ENCODE measurements at regions not wholly inside any gene's neighbourhood (a gene's known extent, or its start where the extent isn't known, plus 50 kb on each side); places are given as distances from the start of the nearest gene placed in this dataset.

DNA sequence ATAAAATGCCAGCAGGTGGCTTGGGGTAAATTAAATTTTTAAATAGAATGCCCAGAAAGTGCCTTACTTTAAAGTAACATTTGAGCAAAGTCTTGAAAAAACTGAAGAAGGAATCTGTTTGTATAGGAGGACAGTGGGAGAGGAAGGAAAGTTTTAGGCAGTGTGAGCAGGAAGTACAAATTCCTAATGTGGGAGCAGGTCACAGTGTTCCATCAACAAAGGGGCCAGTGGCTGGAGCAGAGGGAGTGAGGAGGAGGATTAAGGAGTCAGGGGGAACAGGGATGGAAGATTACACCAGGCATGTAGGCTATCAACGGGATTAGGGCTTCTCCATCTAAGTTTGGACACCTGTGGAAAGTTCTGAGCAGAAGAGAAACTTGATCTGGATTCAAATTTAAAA lies 439.2 kb upstream of the REG3G start:
- ChIA-PET POLR2A (no interaction called here), CTCF (no interaction called here)
- no peaks in the 10 kb centered on the region for H3K36me3 ChIP-seq (ENCODE audit: control insufficient read depth in 2 of 2, insufficient read depth in 1 of 2, low read length in 2 of 2)
- no peak overlapping the region for H3K4me3 ChIP-seq (ENCODE audit: low read depth, low read length)
- no peak overlapping the region for H3K27ac ChIP-seq (ENCODE audit: extremely low read depth, low read depth, low read length)
- no peaks in the 10 kb centered on the region for H3K9me3 ChIP-seq (ENCODE audit: control insufficient read depth, insufficient read depth, low read depth, low read length)
- no peaks in the 10 kb centered on the region for H3K4me1 ChIP-seq (ENCODE audit: control insufficient read depth, insufficient read depth, low read length)
- TF ChIP-seq ZNF292 (tag by site-specific recombination; IDR thresholded peaks at IDR 0.05; ENCODE audit: borderline replicate concordance, low read depth) (no peak), ZNF19 (tag by site-specific recombination; IDR thresholded peaks at IDR 0.05; ENCODE audit: low read depth) (no peak), ZNF174 (tag by site-specific recombination; IDR thresholded peaks at IDR 0.05) (no peak), ZNF169 (tag by site-specific recombination; IDR thresholded peaks at IDR 0.05) (no peak), ZXDB (tag by site-specific recombination; IDR thresholded peaks at IDR 0.05) (no peak), ZNF548 (tag by site-specific recombination; IDR thresholded peaks at IDR 0.05) (no peak)

DNA sequence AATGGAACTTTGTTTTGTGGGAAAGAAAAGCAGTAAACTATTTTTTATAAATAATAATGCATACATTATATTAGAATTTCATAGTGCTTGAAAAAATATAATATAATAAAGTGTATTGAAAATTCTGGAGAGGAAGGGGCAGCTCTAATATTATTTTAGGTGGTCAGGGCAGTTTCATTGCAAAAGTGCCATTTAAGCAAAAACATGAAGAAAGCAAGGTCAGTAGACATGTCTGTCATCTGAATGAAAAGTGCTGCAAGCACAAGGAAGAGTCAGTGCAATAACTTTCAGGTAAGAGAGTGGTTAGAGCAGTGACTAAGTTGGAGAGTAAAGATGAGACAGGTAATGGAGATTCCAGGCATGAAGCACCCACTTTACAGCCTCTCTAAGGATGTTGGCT lies 435.6 kb upstream of the REG3G start:
- no peaks in the 10 kb centered on the region for H3K4me1 ChIP-seq (ENCODE audit: control insufficient read depth, insufficient read depth, low read length)
- no peaks in the 10 kb centered on the region for H3K9me3 ChIP-seq (ENCODE audit: control insufficient read depth, insufficient read depth, low read depth, low read length)
- H3K27ac ChIP-seq (ENCODE audit: extremely low read depth, low read depth, low read length), result no peak overlapping the region
- no peaks in the 10 kb centered on the region for H3K36me3 ChIP-seq (ENCODE audit: control insufficient read depth in 2 of 2, insufficient read depth in 1 of 2, low read length in 2 of 2)
- TF ChIP-seq ZNF654 (tag by site-specific recombination; IDR thresholded peaks at IDR 0.05; ENCODE audit: low read depth) (no peak), ZBTB21 (tag by site-specific recombination; IDR thresholded peaks at IDR 0.05) (no peak), ZBTB7A (tag by site-specific recombination; IDR thresholded peaks at IDR 0.05; ENCODE audit: low read depth) (no peak), ZFP69B (tag by site-specific recombination; IDR thresholded peaks at IDR 0.05) (no peak), BCL11B (tag by site-specific recombination; IDR thresholded peaks at IDR 0.05; ENCODE audit: low read depth) (no peak)
- POLR2A ChIA-PET, result no interaction called here
- H3K4me3 ChIP-seq (ENCODE audit: low read depth, low read length), result no peak overlapping the region
- CTCF ChIA-PET, result no interaction called here

DNA sequence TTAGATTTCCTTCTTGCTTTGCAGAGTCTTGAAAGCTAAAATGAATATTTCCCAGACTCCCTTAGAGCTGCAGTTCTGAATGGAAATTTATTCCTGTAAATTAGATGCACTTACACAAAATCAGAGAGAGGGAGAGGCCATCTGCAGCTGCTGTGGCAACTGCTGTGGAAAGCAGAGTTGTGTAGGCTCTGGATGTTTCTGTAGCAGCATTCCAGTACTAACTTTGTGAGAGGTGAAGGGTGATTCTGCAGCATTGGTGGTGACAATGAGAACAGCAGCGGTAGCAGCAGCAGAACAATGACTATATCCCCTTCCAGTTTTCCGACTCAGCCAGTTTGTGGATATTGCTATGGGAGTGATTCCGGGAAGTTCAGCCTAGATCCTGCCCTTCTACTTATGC lies 433.0 kb upstream of the REG3G start:
- ChIA-PET CTCF (no interaction called here), POLR2A (no interaction called here)
- no peak overlapping the region for H3K27ac ChIP-seq (ENCODE audit: extremely low read depth, low read depth, low read length)
- H3K9me3 ChIP-seq (ENCODE audit: control insufficient read depth, insufficient read depth, low read depth, low read length), result no peaks in the 10 kb centered on the region
- H3K4me3 ChIP-seq (ENCODE audit: low read depth, low read length), result no peak overlapping the region
- no peaks in the 10 kb centered on the region for H3K36me3 ChIP-seq (ENCODE audit: control insufficient read depth in 2 of 2, insufficient read depth in 1 of 2, low read length in 2 of 2)
- H3K4me1 ChIP-seq (ENCODE audit: control insufficient read depth, insufficient read depth, low read length), result no peaks in the 10 kb centered on the region
- TF ChIP-seq ZNF169 (tag by site-specific recombination; IDR thresholded peaks at IDR 0.05) (no peak), ZNF658 (tag by site-specific recombination; IDR thresholded peaks at IDR 0.05) (no peak), ZNF626 (tag by site-specific recombination; IDR thresholded peaks at IDR 0.05) (no peak), ZNF558 (tag by site-specific recombination; IDR thresholded peaks at IDR 0.05) (no peak), SP2 (tag by site-specific recombination; IDR thresholded peaks at IDR 0.05) (no peak), HOXC10 (CRISPR knock-in tag; IDR thresholded peaks at IDR 0.05) (no peak), ZNF776 (tag by site-specific recombination; IDR thresholded peaks at IDR 0.05; ENCODE audit: borderline replicate concordance) (no peak), ZNF48 (tag by site-specific recombination; IDR thresholded peaks at IDR 0.05) (no peak), ZNF354C (tag by site-specific recombination; IDR thresholded peaks at IDR 0.05; ENCODE audit: borderline replicate concordance, low read depth) (no peak), ZBTB1 (tag by site-specific recombination; IDR thresholded peaks at IDR 0.05) (no peak), ZNF155 (tag by site-specific recombination; IDR thresholded peaks at IDR 0.05) (no peak), ZNF292 (tag by site-specific recombination; IDR thresholded peaks at IDR 0.05; ENCODE audit: borderline replicate concordance, low read depth) (no peak), GFI1B (tag by site-specific recombination; IDR thresholded peaks at IDR 0.05) (no peak)
- TF ChIP-seq, protein P1, sequence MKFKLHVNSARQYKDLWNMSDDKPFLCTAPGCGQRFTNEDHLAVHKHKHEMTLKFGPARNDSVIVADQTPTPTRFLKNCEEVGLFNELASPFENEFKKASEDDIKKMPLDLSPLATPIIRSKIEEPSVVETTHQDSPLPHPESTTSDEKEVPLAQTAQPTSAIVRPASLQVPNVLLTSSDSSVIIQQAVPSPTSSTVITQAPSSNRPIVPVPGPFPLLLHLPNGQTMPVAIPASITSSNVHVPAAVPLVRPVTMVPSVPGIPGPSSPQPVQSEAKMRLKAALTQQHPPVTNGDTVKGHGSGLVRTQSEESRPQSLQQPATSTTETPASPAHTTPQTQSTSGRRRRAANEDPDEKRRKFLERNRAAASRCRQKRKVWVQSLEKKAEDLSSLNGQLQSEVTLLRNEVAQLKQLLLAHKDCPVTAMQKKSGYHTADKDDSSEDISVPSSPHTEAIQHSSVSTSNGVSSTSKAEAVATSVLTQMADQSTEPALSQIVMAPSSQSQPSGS (tag by site-specific recombination; IDR thresholded peaks at IDR 0.05; ENCODE audit: low read depth), result no peak
- TF ChIP-seq, protein P2, sequence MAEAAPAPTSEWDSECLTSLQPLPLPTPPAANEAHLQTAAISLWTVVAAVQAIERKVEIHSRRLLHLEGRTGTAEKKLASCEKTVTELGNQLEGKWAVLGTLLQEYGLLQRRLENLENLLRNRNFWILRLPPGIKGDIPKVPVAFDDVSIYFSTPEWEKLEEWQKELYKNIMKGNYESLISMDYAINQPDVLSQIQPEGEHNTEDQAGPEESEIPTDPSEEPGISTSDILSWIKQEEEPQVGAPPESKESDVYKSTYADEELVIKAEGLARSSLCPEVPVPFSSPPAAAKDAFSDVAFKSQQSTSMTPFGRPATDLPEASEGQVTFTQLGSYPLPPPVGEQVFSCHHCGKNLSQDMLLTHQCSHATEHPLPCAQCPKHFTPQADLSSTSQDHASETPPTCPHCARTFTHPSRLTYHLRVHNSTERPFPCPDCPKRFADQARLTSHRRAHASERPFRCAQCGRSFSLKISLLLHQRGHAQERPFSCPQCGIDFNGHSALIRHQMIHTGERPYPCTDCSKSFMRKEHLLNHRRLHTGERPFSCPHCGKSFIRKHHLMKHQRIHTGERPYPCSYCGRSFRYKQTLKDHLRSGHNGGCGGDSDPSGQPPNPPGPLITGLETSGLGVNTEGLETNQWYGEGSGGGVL (tag by site-specific recombination; IDR thresholded peaks at IDR 0.05), result no peak
- TF ChIP-seq, protein P3, sequence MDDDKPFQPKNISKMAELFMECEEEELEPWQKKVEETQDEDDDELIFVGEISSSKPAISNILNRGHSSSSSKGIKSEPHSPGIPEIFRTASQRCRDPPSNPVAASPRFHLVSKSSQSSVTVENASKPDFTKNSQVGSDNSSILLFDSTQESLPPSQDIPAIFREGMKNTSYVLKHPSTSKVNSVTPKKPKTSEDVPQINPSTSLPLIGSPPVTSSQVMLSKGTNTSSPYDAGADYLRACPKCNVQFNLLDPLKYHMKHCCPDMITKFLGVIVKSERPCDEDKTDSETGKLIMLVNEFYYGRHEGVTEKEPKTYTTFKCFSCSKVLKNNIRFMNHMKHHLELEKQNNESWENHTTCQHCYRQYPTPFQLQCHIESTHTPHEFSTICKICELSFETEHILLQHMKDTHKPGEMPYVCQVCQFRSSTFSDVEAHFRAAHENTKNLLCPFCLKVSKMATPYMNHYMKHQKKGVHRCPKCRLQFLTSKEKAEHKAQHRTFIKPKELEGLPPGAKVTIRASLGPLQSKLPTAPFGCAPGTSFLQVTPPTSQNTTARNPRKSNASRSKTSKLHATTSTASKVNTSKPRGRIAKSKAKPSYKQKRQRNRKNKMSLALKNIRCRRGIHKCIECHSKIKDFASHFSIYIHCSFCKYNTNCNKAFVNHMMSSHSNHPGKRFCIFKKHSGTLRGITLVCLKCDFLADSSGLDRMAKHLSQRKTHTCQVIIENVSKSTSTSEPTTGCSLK (tag by site-specific recombination; IDR thresholded peaks at IDR 0.05), result no peak
- TF ChIP-seq, protein P4, sequence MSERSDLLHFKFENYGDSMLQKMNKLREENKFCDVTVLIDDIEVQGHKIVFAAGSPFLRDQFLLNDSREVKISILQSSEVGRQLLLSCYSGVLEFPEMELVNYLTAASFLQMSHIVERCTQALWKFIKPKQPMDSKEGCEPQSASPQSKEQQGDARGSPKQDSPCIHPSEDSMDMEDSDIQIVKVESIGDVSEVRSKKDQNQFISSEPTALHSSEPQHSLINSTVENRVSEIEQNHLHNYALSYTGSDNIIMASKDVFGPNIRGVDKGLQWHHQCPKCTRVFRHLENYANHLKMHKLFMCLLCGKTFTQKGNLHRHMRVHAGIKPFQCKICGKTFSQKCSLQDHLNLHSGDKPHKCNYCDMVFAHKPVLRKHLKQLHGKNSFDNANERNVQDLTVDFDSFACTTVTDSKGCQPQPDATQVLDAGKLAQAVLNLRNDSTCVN (tag by site-specific recombination; optimal IDR thresholded peaks at IDR 0.05), result no peak

Measured in HEK293 (cell line).